ENCODE measurements at regions not wholly inside any gene's neighbourhood (a gene's known extent, or its start where the extent isn't known, plus 50 kb on each side); places are given as distances from the start of the nearest gene placed in this dataset.

DNA sequence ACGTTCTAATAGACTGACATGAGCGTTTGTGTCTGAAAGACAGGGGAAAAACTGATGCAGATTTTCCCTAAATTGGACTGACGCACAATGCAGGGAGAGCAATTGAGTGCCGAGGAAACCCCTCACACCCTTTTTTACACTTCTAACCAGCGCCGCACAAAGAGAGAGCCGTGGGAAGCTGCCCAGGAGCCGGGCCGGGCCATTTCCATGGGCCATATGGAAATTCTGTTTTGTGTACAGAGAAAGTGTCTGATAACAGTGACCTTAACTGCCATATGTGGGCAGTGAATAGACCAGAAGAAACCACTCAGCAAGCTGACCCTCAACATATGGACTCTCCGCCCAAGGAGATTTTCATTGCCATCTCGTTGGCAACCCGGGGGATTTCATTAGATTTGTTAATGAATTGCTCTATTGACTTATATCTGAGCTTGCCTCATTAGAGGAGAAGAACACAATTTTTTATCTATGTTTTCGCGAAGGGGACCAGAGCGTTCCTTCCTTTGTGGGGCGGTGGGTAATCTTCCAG lies 225.9 kb upstream of the IRX3 start:
- TF ChIP-seq, protein P1, sequence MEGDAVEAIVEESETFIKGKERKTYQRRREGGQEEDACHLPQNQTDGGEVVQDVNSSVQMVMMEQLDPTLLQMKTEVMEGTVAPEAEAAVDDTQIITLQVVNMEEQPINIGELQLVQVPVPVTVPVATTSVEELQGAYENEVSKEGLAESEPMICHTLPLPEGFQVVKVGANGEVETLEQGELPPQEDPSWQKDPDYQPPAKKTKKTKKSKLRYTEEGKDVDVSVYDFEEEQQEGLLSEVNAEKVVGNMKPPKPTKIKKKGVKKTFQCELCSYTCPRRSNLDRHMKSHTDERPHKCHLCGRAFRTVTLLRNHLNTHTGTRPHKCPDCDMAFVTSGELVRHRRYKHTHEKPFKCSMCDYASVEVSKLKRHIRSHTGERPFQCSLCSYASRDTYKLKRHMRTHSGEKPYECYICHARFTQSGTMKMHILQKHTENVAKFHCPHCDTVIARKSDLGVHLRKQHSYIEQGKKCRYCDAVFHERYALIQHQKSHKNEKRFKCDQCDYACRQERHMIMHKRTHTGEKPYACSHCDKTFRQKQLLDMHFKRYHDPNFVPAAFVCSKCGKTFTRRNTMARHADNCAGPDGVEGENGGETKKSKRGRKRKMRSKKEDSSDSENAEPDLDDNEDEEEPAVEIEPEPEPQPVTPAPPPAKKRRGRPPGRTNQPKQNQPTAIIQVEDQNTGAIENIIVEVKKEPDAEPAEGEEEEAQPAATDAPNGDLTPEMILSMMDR (IDR thresholded peaks at IDR 0.05; ENCODE audit: control extremely low read depth, extremely low read depth, low read depth, missing control alignments): no peak
- no peak for DNase-seq (ENCODE audit: extremely low spot score)
- POLR2A ChIA-PET: no interaction called here
- CTCF ChIA-PET: interaction anchor here (0.6 to 1.5 kb wide), 2 partner anchors 16 to 29 kb away, joined by 3 read pairs; no protein-coding TSS in a partner anchor

DNA sequence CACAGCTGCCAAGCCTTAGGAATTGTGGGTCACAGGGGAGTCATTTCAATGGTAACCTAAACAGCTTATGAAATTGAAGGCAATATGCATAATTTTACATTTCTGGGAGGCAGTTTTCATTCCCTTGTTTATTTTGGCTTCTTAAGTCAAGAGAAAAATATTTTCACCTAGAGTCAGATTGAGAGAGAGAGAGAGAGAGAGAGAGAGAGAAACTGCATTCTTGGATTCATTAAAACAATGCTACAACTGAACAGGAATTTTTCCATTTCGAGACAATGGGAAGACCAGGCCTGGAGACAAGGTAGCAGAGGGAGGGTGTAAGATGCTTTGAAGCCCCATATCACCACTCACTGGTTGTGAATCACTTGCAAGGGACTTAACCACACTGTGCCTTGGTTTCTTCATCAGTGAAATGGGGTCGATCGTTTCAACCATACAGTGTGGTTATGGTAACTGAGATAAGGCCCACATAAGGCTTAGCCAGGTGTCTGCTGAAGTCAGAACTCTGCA lies 224.7 kb upstream of the IRX3 start:
- DNase-seq (ENCODE audit: extremely low spot score): no peak
- CTCF ChIA-PET: no interaction called here
- TF ChIP-seq, protein P1 (IDR thresholded peaks at IDR 0.05; ENCODE audit: control extremely low read depth, extremely low read depth, low read depth, missing control alignments): no peak
- POLR2A ChIA-PET: no interaction called here

DNA sequence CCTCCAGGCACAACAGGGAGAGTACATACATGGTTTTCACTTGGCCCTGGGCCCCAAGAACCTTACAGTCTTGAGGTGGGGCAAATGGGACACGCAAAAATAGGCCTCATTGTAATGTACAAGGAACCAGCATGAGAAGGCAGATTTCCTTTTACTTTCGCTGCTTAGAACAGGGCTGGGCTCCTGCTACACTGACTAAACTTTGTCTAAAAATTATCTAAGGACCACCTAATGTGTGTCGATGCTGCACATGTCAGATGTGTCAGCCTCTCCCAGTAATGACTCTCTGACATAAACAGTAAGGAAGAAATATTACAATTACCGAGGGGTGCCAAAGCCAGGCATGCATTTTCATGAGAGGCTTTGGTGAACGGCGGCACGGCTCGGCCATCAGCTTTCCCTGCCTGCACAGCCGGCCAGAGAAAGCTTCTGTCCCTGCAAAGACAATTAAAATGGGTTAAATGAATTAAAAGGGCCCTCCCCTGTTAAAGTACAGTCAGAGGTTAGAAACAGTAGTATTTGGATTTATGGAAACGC lies 224.2 kb upstream of the IRX3 start:
- ChIA-PET CTCF (no interaction called here), POLR2A (no interaction called here)
- no peak for DNase-seq (ENCODE audit: extremely low spot score)
- TF ChIP-seq, protein P1 (IDR thresholded peaks at IDR 0.05; ENCODE audit: control extremely low read depth, extremely low read depth, low read depth, missing control alignments): no peak

DNA sequence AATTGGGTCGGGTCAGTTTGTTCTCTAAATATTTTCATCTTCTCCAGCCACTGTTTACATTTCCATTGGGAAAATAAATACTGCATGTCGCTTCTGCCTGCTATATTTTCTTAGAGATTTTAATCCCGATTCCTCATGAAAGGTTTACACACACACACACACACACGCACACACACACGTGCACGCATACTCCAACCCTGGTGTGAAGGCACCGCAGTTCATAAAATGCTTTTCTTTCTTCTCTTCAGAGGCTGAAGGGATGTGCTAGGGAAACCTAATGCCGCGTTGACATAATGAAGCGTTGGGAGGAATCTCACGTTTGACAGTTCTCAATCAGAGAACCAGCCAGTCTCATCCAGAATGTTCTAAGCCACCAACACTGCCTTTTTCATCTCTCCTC lies 222.9 kb upstream of the IRX3 start:
- DNase-seq (ENCODE audit: extremely low spot score): no peak
- TF ChIP-seq, protein P1 (IDR thresholded peaks at IDR 0.05; ENCODE audit: control extremely low read depth, extremely low read depth, low read depth, missing control alignments): no peak
- ChIA-PET POLR2A (no interaction called here), CTCF (no interaction called here)

DNA sequence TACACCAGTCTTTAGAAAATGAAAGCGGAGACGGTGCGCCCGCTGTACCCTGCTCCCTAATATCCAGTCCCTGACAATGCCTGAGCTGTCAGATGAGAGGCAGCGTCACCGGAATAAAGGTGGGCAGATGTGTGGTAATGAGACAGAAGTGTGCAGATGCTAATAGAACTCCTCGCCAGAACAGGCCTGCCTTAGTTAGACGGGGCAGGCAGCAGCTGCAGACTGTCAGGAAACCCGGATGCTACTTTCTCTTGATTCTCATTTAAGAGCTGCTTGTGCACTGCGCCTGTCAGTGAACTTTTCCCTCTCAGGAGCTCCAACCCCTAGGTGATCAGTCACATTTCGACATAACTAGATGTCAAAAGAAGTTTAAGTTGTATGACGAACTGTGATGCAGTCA lies 221.8 kb upstream of the IRX3 start:
- TF ChIP-seq, protein P1 (IDR thresholded peaks at IDR 0.05; ENCODE audit: control extremely low read depth, extremely low read depth, low read depth, missing control alignments): no peak
- POLR2A ChIA-PET: no interaction called here
- CTCF ChIA-PET: no interaction called here
- DNase-seq (ENCODE audit: extremely low spot score): no peak

DNA sequence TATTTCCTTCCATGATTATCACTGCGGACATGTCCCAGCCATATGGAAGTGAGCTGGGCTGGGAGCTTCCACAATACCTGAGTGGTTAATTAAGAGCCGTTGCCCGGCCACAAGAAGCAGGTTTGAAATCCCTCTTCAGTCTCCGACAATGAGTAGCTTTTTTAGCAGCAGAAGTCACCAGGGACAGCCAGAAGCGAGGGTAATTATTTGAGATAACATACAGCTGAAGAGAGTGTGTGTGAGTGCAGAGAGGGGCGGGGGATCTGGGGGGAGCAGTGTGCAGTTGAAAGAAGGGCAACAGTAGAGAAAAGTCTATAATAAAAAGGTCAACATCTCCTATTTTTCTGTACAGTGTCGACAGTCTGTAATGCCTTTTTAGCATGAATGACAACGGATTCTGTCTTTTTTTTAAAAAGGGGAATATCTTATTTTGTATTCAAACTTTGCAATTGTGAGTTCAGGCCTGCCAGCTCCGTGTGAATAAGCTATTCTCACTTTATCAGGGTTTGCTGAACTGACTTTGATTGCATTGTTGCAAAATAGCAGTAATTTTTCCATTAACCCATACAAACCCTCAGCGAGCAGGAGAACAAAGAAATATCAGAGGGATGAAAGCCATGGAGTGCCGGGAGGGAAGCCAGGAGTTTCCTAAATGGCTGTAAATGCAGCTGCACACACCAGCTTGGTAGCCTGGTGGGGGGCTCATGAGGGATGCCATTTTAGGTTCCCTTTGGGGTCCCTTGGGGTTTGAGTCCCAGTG lies 220.3 kb upstream of the IRX3 start:
- ChIA-PET POLR2A (no interaction called here), CTCF (interaction anchor here (1.3 kb wide), 1 partner anchor 22 kb away, joined by 4 read pairs; no protein-coding TSS in a partner anchor)
- no peak for DNase-seq (ENCODE audit: extremely low spot score)
- TF ChIP-seq, protein P1 (IDR thresholded peaks at IDR 0.05; ENCODE audit: control extremely low read depth, extremely low read depth, low read depth, missing control alignments): no peak

Measured in GM10248 (cell line).